DMS79 treated with DMSO at 0.1 percent for 48 hours (cell line): ENCODE measurements at regions not wholly inside any gene's neighbourhood (a gene's known extent, or its start where the extent isn't known, plus 50 kb on each side); places are given as distances from the start of the nearest gene placed in this dataset.
"Not testable (repeated sequence)": the region's sequence is repeated elsewhere in the genome, so short reads cannot be mapped to it uniquely, and the experiment has no call there.

Experiments
- DNase-seq: peaks from one replicate; lab custom pipeline; 2025; lab: John Stamatoyannopoulos, UW

DNA sequence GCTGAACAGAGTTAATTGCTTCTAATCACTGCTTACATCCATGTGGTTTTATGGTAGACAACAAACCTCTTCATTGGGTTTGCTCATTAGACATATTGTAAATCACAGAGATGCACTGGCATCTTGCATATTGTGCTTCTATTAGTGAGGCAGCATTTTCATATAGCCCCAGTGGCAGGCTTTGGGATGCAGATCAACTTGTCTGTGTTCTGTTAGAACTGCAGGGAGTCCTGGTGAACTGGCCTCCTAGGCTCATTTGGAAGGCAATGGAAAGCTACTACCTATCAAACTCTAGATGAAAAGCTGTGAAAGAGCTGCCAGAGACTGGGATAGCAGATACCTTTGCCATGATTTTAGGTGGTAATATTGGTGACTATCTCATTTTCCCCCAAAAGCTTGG, 108.8 kb downstream of the NAA11 start:
- no peak for DNase-seq

GRCh38 chr4:79213702-79214101, 112.2 kb downstream of the NAA11 start:
- DNase-seq = no peak

GRCh38 chr4:79213010-79213409, 112.9 kb downstream of the NAA11 start:
- DNase-seq = no peak

DNA sequence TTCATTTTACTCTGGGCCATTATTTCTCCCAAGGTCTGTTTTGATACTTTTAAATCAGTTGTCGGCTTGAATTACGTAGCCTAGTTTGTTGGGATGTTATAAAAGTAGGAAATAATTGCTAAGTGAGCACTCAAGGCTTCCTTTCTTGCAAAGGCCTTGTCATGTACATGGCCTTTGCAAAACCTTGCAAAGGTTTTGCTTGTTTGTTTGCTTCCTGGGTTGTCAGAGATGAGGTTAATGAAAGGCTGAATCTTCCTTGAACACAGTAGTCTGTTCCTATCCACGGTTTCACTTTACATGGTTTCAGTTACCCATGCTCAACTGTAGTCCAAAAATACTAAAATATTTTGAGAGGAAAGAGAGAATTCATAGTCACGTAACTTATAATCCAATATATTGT, 113.5 kb downstream of the NAA11 start:
- DNase-seq = no peak

DNA sequence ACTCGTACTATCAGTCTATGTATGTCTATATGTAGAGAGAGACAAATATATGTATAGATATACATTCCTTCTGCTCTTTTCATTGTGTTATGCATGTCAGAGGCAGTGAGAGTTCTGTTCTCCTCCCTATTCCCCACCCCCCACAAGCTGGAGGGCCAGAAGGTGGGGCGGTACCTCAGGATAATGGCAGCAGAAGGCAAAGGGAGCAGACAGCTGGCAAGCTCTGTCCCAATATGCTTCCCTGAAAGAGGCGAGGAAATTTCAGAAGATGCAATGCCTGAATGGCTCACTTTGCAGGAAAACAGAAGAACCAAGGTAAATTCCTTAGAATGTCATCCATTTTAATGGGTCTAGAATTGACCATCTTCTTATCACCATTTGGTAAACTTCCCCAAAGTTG, 114.4 kb downstream of the NAA11 start:
- DNase-seq = no peak

GRCh38 chr4:79210636-79211049, 115.2 kb downstream of the NAA11 start:
- DNase-seq = no peak

GRCh38 chr4:79209822-79210635, 115.8 kb downstream of the NAA11 start:
- no peak for DNase-seq

- no peak for DNase-seq
Observed at GRCh38 chr4:79209081-79209480, 116.8 kb downstream of the NAA11 start.

- no peak for DNase-seq
Observed at GRCh38 chr4:79207281-79207680, 118.6 kb downstream of the NAA11 start.

DNA sequence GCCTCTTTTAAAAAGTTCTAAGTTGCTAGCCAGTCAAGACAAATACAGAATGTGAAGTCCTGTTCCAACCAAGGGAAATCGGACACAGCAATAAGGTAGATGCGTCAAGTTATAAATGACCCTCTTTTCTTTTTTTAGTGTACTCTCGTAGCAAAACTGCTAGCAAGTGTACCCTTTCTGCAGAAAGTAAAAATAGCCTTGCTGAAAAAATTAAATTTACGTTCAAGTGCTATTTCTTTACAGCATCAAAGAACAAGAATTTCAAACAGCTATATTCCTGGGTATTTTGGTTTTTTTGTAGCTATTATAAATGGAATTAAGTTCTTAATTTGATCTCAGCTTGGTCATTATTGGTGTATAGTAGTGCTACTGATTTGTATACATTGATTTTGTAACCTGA, 119.2 kb downstream of the NAA11 start:
- DNase-seq = no peak

DNA sequence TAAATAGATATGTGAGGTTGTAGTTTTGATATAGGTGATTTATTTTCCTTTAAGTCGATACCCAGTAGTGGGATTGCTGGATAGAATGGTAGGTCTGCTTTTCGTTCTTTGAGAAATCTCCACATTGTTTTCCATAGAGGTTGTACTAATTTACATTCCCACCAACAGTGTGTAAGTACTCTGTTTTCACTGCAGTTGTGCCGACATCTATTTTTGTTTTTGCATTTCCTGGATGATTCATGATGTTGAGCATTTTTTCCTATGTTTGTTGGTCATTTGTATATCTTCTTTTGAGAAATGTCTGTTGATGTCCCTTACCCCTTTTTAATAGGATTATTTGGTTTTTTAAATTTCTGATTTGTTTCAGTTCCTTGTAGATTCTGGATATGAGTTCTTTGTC, 120.7 kb downstream of the NAA11 start:
- DNase-seq = no peak

DNA sequence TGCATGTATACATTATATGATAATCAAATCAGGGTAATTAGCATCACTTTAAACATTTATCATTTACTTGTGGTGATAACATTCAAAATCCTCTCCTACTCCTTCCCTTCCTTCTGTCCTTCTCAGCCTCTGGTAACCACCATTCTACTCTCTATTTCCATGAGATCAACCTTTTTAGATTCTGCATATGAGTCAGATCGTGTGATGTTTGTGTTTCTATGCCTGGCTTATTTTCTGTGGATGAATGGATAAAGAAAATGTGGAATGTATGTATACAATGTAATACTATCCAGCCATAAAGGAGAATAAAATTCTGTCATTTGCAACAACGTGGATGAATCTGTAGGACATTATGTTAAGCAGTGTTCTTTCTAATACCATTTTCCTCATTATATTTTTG, 123.9 kb downstream of the NAA11 start:
- DNase-seq = no peak

- no peak for DNase-seq
Observed at GRCh38 chr4:79199743-79200142, 126.1 kb downstream of the NAA11 start.

GRCh38 chr4:79198951-79199587, 126.8 kb downstream of the NAA11 start:
- no peak for DNase-seq

DNA sequence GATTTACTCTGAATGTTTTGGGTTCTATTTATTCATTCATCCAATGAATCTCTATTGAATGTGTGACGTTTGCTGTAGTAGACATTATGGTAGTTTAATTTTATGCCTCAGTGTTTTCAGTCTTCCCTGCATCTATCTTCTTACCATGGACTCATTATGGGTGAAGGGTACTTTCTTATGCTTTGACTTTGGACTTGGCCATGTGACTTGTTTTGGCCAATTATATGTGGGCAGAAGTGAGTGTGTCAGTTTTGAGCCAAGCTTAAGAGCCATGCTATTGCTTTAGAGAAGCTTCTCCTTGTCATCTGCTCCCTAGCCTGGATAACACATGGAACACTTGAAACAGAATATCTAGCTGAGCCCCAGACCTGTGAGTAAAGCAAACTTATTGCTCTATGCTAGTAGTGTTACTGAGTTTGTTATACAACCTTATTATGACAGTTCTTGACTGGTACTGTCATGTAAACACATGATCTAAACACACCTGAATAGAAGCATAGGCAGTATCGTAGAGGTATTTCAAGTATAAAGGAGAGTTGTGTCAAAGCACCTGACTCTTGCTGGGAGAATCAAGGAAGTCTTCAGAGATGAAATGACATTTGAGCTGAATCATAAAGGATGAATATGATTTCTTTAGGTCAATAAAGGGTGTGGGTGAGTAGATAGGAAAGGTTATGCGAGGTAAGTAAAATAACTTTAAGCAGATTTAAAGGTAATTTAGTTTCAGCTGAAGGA, 128.4 kb downstream of the NAA11 start:
- DNase-seq = no peak

DNA sequence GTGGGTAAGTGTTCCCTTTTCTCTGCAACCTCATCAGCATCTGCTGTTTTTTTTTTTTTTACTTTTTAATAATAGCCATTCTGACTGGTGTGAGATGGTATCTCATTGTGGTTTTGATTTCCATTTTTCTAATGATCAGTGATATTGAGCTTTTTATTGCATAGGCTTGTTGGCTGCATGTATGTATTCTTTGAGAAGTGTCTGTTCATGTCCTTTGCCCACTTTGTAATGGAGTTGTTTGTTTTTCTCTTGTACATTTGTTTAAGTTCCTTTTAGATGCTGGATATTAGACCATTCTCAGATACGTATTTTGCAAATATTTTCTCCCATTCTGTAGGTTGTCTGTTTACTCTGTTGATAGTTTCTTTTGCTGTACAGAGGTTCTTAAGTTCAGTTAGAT, 134.6 kb downstream of the NAA11 start:
- DNase-seq = not testable (repeated sequence)

DNA sequence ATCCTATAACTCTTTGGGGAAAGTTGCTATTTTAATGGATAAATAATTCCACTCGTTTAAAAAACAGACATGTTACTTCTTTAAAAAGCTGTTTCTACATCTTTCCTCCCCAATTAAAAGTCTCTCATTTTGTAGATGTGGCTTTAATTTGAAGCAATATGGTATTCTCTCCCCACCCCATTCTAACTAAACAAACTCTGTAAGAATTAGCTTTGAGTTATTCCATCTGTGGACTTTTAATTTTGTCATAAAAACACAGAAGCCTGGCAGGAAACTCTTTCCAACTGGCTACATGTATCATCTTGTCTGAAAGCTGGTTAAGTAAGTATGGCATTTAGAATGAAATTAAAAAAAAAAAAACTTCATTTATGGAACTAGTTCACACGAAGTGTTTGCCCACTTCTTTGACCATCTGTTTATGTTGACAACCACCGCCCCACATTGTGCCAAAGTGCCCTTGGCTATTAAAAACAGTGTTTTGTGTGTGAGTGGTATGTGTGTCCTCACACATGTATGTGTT, 140.3 kb downstream of the NAA11 start:
- DNase-seq = no peak

DNA sequence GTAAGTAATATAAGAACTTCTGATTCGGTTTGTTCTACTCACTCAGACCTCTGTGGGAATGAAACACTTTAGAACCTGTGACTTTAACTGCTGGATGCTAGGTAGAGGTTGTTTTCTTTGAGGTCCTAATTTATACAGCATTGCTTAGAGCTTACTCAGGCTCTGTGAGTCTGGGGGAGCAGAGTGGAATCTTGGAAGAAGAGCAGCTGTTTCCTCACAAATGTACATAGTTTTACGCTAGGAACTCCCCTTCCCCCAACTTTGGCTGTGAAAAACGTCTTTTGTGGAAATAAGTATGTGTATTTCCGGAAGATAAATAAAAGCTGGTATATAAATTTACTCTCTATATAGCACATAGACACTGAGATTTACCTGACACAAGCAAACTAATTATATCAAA, 141.4 kb downstream of the NAA11 start:
- DNase-seq = no peak

- no peak for DNase-seq
Observed at GRCh38 chr4:79182209-79182608, 143.7 kb downstream of the NAA11 start.

DNA sequence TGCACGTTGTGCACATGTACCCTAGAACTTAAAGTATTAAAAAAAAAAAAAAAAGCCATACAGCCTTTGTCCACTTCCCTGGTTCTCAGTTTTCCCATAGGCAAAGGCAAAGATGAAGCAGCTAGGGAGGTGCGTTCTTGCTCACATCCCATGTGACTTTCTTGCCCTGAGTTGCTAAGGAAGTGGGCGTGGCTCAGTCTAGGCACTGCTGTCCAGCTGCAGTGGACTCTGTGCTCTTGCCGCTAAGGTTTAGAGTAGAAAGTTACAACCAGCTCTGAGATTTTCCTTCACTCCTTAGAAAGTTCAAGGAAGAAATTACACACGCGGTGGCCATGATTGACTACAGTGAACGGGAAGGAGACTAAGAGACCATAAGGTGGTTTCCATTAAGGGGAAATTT, 144.7 kb downstream of the NAA11 start:
- DNase-seq = no peak

- DNase-seq = no peak
Observed at GRCh38 chr4:79178760-79179159, 147.1 kb downstream of the NAA11 start.

DNA sequence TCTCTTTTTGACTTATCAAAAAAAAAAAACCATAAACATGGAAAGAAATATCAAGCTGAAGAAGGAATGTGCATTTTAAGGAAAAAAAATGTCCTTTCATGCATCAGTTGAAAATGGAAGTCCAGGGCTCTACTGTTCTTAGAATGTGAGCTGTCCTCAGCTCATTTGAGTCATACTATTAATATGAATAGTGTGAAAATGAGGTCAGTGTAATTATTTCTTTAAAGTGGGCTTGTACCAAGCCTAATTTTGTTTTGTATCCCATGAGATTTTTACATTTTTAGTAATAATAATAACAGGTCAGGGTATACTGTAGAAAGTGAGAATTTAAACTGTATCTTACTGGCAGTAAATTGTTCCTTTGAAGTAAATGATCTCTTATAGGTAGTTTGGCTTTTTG, 148.5 kb downstream of the NAA11 start:
- no peak for DNase-seq

DNA sequence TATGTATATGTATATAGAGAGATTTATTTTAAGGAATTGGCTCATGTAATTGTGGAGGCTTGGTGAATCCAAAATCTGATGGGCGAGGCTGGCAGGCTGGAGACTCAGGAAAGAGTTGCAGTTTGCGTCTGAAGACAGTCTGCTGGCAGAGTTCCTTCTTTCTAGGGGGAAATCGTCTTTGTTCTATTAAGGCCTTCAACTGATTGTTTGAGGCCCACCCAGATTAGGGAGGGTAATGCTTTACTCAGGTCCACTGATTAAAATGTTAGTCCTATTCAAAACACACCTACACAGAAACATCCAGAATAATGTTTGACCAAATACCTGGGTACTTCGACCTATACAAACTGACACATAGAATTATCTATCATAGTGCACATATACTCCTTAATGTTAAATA, 149.5 kb downstream of the NAA11 start:
- no peak for DNase-seq
